ENCODE measurements at regions not wholly inside any gene's neighbourhood (a gene's known extent, or its start where the extent isn't known, plus 50 kb on each side); places are given as distances from the start of the nearest gene placed in this dataset.

- no peak overlapping the region for H3K4me3 ChIP-seq (ENCODE audit: low read depth, low read length)
- H3K27me3 Mint-ChIP-seq (ENCODE audit: insufficient read depth, unreplicated experiment): no peaks in the 10 kb centered on the region
- no peaks in the 10 kb centered on the region for H3K9me3 ChIP-seq
- CTCF ChIA-PET: no interaction called here
- DNase-seq: no peak
- H3K4me3 Mint-ChIP-seq (ENCODE audit: unreplicated experiment): no peak overlapping the region
- no peaks in the 10 kb centered on the region for H3K4me1 Mint-ChIP-seq (ENCODE audit: low read depth, unreplicated experiment)
- no peaks in the 10 kb centered on the region for H3K36me3 ChIP-seq (ENCODE audit: control insufficient read depth, insufficient read depth, low read length)
- TF ChIP-seq CTCF (IDR thresholded peaks at IDR 0.05; ENCODE audit: insufficient read depth in 1 of 2, low read depth in 1 of 2, low read length in 1 of 2, severe bottlenecking in 1 of 2, unreplicated experiment in 1 of 2): no peak
- no peaks in the 10 kb centered on the region for H3K27me3 ChIP-seq (replicated peaks; ENCODE audit: control insufficient read depth, insufficient read depth, low read length)
- H3K4me1 ChIP-seq: no peaks in the 10 kb centered on the region
- H3K36me3 Mint-ChIP-seq (ENCODE audit: insufficient read depth, unreplicated experiment): no peaks in the 10 kb centered on the region
- no peak overlapping the region for H3K27ac Mint-ChIP-seq (ENCODE audit: unreplicated experiment)
- POLR2A ChIA-PET: no interaction called here
- H3K9me3 Mint-ChIP-seq (ENCODE audit: unreplicated experiment): no peaks in the 10 kb centered on the region
- intact Hi-C loops (cut with micrococcal nuclease; ENCODE audit: unreplicated experiment): no loop called here
- BruUV-seq (replicated peaks): no TSS peak
Measured at GRCh38 chr5:24428345-24428744, 216.4 kb downstream of the CDH10 start.

- Histone ChIP-seq H3K9me3 (no peaks in the 10 kb centered on the region), H3K4me1 (no peaks in the 10 kb centered on the region), H3K4me3 (ENCODE audit: low read depth, low read length) (no peak overlapping the region), H3K36me3 (ENCODE audit: control insufficient read depth, insufficient read depth, low read length) (no peaks in the 10 kb centered on the region), H3K27me3 (replicated peaks; ENCODE audit: control insufficient read depth, insufficient read depth, low read length) (no peaks in the 10 kb centered on the region)
- no peak overlapping the region for H3K27ac Mint-ChIP-seq (ENCODE audit: unreplicated experiment)
- ChIA-PET CTCF (no interaction called here), POLR2A (no interaction called here)
- no peak overlapping the region for H3K4me3 Mint-ChIP-seq (ENCODE audit: unreplicated experiment)
- H3K4me1 Mint-ChIP-seq (ENCODE audit: low read depth, unreplicated experiment): no peaks in the 10 kb centered on the region
- H3K27me3 Mint-ChIP-seq (ENCODE audit: insufficient read depth, unreplicated experiment): no peaks in the 10 kb centered on the region
- no peaks in the 10 kb centered on the region for H3K9me3 Mint-ChIP-seq (ENCODE audit: unreplicated experiment)
- no peak for TF ChIP-seq CTCF (IDR thresholded peaks at IDR 0.05; ENCODE audit: insufficient read depth in 1 of 2, low read depth in 1 of 2, low read length in 1 of 2, severe bottlenecking in 1 of 2, unreplicated experiment in 1 of 2)
- DNase-seq: no peak
- intact Hi-C loops (cut with micrococcal nuclease; ENCODE audit: unreplicated experiment): no loop called here
- H3K36me3 Mint-ChIP-seq (ENCODE audit: insufficient read depth, unreplicated experiment): no peaks in the 10 kb centered on the region
- BruUV-seq (replicated peaks): no TSS peak
Measured at GRCh38 chr5:24433555-24433954, 211.2 kb downstream of the CDH10 start.

All from Caco-2 (cell line).